Mesendoderm (in vitro differentiated cells): ENCODE measurements at regions not wholly inside any gene's neighbourhood (a gene's known extent, or its start where the extent isn't known, plus 50 kb on each side); places are given as distances from the start of the nearest gene placed in this dataset.

Experiments used
- DNase-seq: peaks from one replicate; pipeline ENCODE4 v3.0.0; 2013
- H2AK5ac ChIP-seq: 2 replicates; pipeline ENCODE4 v1.6.1; 2013; ENCODE audit warnings: low read length, inconsistent platforms
- H2BK120ac ChIP-seq: 2 replicates; pipeline ENCODE4 v1.6.1; 2013; ENCODE audit warnings: low read depth, mild to moderate bottlenecking, low read length, moderate library complexity, mixed read lengths
- H2BK15ac ChIP-seq: replicated peaks from 2 replicates; pipeline ENCODE4 v1.6.1; 2013; ENCODE audit warnings: low read depth, mild to moderate bottlenecking, moderate library complexity
- H2BK5ac ChIP-seq: 2 replicates; pipeline ENCODE4 v1.6.1; 2013; ENCODE audit warnings: low read length, inconsistent platforms
- H3K18ac ChIP-seq: 2 replicates; pipeline ENCODE4 v1.6.1; 2013; ENCODE audit warnings: mild to moderate bottlenecking, low read length, mixed read lengths
- H3K23ac ChIP-seq: one replicate; pipeline ENCODE4 v1.6.1; 2013; ENCODE audit warnings: low read length
- H3K27ac ChIP-seq: 2 replicates; pipeline ENCODE4 v1.5.1; 2013; ENCODE audit warnings: low read depth, mild to moderate bottlenecking, inconsistent platforms, low read length, moderate library complexity
- H3K27me3 ChIP-seq: 2 replicates; pipeline ENCODE4 v1.6.1; 2013; ENCODE audit warnings: low read length, control low read depth, mild to moderate bottlenecking, inconsistent platforms; ENCODE audit not compliant: insufficient read depth, poor library complexity
- H3K36me3 ChIP-seq: 2 replicates; pipeline ENCODE4 v1.6.1; 2013; ENCODE audit warnings: low read length, inconsistent platforms; ENCODE audit not compliant: control insufficient read depth, insufficient read depth
- H3K4ac ChIP-seq: one replicate; pipeline ENCODE4 v1.6.1; 2013; ENCODE audit warnings: low read depth, mild to moderate bottlenecking, low read length, moderate library complexity
- H3K4me1 ChIP-seq: 2 replicates; pipeline ENCODE4 v1.6.1; 2013; ENCODE audit warnings: low read depth, low read length, inconsistent platforms; ENCODE audit not compliant: control insufficient read depth
- H3K4me2 ChIP-seq: 2 replicates; pipeline ENCODE4 v1.6.1; 2013; ENCODE audit warnings: low read length
- H3K4me3 ChIP-seq: 2 replicates; pipeline ENCODE4 v1.5.1; 2013; ENCODE audit warnings: mild to moderate bottlenecking, low read length
- H3K56ac ChIP-seq: one replicate; pipeline ENCODE4 v1.6.1; 2013; ENCODE audit warnings: low read length
- H3K79me1 ChIP-seq: 2 replicates; pipeline ENCODE4 v1.6.1; 2013; ENCODE audit warnings: low read length, inconsistent platforms
- H3K79me2 ChIP-seq: 2 replicates; pipeline ENCODE4 v1.6.1; 2013; ENCODE audit warnings: mild to moderate bottlenecking, low read length; ENCODE audit not compliant: control insufficient read depth, insufficient read depth
- H3K9ac ChIP-seq: 2 replicates; pipeline ENCODE4 v1.6.1; 2013; ENCODE audit warnings: low read length, inconsistent platforms
- H4K5ac ChIP-seq: one replicate; pipeline ENCODE4 v1.6.1; 2013; ENCODE audit warnings: low read length
- H4K8ac ChIP-seq: one replicate; pipeline ENCODE4 v1.6.1; 2013; ENCODE audit warnings: low read depth, mild to moderate bottlenecking, control low read depth, low read length, moderate library complexity
- WGBS: extraction: QIAGEN DNeasy Blood & Tissue Kit; methylation state at CpG from one replicate; pipeline ENCODE4 v1.1.7; 2013; ENCODE audit warnings: low lambda C conversion rate, missing lambda C conversion rate; ENCODE audit not compliant: insufficient coverage; ENCODE audit errors: extremely low coverage; 5-methylcytosine and 5-hydroxymethylcytosine counted together

DNA sequence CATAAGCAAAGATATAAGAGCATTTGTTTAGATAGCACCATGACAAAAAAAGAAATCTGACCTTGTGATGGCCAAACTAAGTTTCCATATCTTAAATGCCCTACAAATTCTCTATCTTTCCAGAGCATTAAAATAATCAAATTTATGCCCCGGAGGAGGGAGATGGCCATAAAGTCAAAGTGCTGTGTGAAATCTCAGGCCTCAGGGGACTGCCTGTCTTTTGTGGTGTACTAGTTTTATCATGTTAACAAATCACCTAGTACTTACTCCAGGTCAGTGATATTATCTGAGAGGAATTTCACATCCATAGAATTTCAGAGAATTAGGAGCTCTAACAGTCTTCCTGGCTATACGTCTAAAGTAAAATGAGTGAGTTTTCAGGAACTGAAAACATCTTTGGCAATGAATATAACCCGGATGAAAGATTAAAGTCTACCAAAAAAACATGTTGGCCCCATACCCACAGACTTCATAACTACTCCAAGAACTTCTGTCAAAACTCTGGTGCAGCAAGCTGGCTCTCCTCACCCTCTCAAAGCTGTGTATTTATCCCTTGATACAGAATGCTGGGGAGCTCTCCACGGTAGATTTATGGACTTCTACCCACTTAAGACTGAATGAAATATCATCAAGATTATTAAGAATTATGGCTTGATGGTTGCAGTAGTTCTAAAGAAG is 682.8 kb downstream of the SORCS1 start:
- Histone ChIP-seq H3K4me1 (peaks cover 1% of the 10 kb centered on the region), H2BK5ac (no peak overlapping the region), H3K4me2 (no peak overlapping the region), H4K5ac (no peak overlapping the region), H3K4ac (no peak overlapping the region), H3K18ac (no peak overlapping the region), H3K27ac (no peak overlapping the region), H3K56ac (no peak overlapping the region), H3K23ac (no peak overlapping the region), H3K79me1 (no peaks in the 10 kb centered on the region), H4K8ac (no peak overlapping the region), H3K79me2 (no peaks in the 10 kb centered on the region), H2BK15ac (no peak overlapping the region), H2BK120ac (no peak overlapping the region), H3K27me3 (no peaks in the 10 kb centered on the region), H3K4me3 (no peak overlapping the region), H3K36me3 (no peaks in the 10 kb centered on the region), H3K9ac (no peak overlapping the region), H2AK5ac (no peak overlapping the region)
- WGBS, result no CpG with 5 or more reads among the region's 4 CpGs
- DNase-seq, result peak; percentile 44

DNA sequence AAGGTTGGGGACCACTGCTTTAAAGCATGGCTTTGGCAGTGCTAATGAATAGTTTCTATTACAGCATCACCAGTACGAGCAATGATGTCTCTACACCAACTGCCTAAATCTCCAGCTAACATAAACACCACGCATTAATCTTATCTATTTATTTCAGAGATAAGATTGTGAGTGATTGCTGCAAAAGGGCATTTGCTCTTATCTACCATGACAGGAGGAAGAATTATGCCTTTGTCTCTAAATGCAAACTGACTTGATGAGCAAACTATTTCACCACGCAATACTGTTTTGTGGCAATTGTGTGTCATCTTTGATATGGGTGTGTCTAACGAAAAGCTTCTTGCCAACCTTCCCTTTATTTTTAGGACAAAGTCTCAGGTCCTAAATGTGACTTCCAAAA is 684.9 kb downstream of the SORCS1 start:
- H3K4ac ChIP-seq, result no peak overlapping the region
- H2BK15ac ChIP-seq, result no peak overlapping the region
- H3K79me2 ChIP-seq, result no peaks in the 10 kb centered on the region
- no peak overlapping the region for H3K9ac ChIP-seq
- no peak overlapping the region for H3K23ac ChIP-seq
- H3K4me2 ChIP-seq, result no peak overlapping the region
- H2BK5ac ChIP-seq, result no peak overlapping the region
- WGBS, result no CpG with 5 or more reads among the region's 4 CpGs
- H3K36me3 ChIP-seq, result no peaks in the 10 kb centered on the region
- no peak overlapping the region for H2BK120ac ChIP-seq
- no peak overlapping the region for H3K4me3 ChIP-seq
- no peaks in the 10 kb centered on the region for H3K79me1 ChIP-seq
- no peak overlapping the region for H3K56ac ChIP-seq
- H4K8ac ChIP-seq, result no peak overlapping the region
- no peak overlapping the region for H2AK5ac ChIP-seq
- H3K18ac ChIP-seq, result no peak overlapping the region
- DNase-seq, result peak; percentile 83
- H3K4me1 ChIP-seq, result peaks cover 1% of the 10 kb centered on the region
- no peak overlapping the region for H3K27ac ChIP-seq
- no peak overlapping the region for H4K5ac ChIP-seq
- H3K27me3 ChIP-seq, result no peaks in the 10 kb centered on the region

DNA sequence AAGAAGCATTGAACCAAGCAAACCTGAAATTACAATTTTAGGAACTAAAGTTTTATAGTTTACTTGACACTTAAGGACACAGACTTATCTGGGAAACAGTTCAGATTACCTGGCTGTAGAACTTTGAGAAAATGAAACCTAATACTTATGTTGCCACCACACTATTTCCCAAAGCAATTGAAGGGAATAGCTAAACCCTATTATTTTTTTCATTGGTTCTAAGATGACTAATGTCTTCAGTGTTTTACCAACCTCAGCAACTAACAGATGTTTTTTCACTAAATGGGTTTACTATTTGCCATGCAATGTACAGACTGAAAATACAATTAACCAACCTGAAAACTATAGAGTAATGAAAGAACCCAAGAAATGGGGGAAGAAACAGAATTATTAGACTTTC is 689.6 kb downstream of the SORCS1 start:
- H3K79me2 ChIP-seq, result no peaks in the 10 kb centered on the region
- no peak overlapping the region for H3K27ac ChIP-seq
- no peak overlapping the region for H3K56ac ChIP-seq
- H4K5ac ChIP-seq, result no peak overlapping the region
- H2BK120ac ChIP-seq, result no peak overlapping the region
- no peak overlapping the region for H2BK5ac ChIP-seq
- no peak overlapping the region for H4K8ac ChIP-seq
- no peaks in the 10 kb centered on the region for H3K4me1 ChIP-seq
- H3K79me1 ChIP-seq, result no peaks in the 10 kb centered on the region
- no peaks in the 10 kb centered on the region for H3K36me3 ChIP-seq
- no peak overlapping the region for H3K4me3 ChIP-seq
- no peak for DNase-seq
- no peak overlapping the region for H3K9ac ChIP-seq
- H2AK5ac ChIP-seq, result no peak overlapping the region
- H2BK15ac ChIP-seq, result no peak overlapping the region
- no peaks in the 10 kb centered on the region for H3K27me3 ChIP-seq
- no peak overlapping the region for H3K18ac ChIP-seq
- H3K23ac ChIP-seq, result no peak overlapping the region
- H3K4ac ChIP-seq, result no peak overlapping the region
- H3K4me2 ChIP-seq, result no peak overlapping the region

DNA sequence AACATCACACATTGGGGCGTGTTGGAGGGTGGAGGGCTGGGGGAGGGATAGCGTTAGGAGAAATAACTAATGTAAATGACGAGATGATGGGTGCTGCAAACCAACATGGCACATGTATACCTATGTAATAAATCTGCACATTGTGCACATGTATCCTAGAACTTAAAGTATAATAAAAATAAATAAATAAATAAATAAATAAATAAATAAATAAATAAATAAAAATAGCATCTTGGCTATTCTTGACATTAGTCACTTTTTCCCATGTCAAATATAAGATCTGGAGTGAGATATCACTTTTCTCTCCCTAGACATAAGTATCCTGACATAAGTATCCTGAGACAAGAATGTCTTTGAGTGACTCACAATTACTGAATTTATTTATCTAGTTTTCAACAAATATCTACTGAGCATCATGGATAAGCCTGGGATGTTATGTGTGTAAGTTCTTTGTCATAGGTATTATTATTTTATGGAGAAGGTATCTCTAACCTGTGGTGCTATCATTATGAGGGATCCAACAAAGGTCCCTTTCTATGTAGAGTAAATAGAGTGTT is 691.3 kb downstream of the SORCS1 start:
- no peak overlapping the region for H3K56ac ChIP-seq
- no peak overlapping the region for H2BK15ac ChIP-seq
- H2BK5ac ChIP-seq, result no peak overlapping the region
- H3K36me3 ChIP-seq, result no peaks in the 10 kb centered on the region
- H3K79me2 ChIP-seq, result no peaks in the 10 kb centered on the region
- DNase-seq, result no peak
- H3K4me3 ChIP-seq, result no peak overlapping the region
- no peaks in the 10 kb centered on the region for H3K79me1 ChIP-seq
- H3K4me1 ChIP-seq, result no peaks in the 10 kb centered on the region
- no peaks in the 10 kb centered on the region for H3K27me3 ChIP-seq
- no peak overlapping the region for H3K4me2 ChIP-seq
- H3K23ac ChIP-seq, result no peak overlapping the region
- no peak overlapping the region for H4K5ac ChIP-seq
- no peak overlapping the region for H4K8ac ChIP-seq
- H2AK5ac ChIP-seq, result no peak overlapping the region
- H2BK120ac ChIP-seq, result no peak overlapping the region
- whole genome bisulfite sequencing, result no CpG with 5 or more reads among the region's 3 CpGs
- no peak overlapping the region for H3K9ac ChIP-seq
- H3K18ac ChIP-seq, result no peak overlapping the region
- H3K27ac ChIP-seq, result no peak overlapping the region
- no peak overlapping the region for H3K4ac ChIP-seq

DNA sequence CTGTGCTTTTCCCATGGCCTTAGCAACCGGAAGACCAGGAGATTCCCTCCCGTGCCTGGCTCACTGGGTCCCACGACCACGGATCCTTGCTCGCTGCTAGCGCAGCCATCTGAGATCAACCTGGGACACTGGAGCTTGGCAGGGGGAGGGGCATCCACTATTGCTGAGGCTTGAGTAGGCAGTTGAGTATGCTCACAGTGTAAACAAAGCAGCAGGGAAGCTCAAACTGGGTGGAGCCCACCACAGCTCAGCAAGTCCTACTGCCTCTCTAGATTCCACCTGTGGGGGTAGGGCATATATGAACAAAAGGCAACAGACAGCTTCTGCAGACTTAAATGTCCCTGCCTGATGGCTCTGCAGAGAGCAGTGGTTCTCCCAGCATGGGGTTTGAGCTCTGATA is 697.0 kb downstream of the SORCS1 start:
- Histone ChIP-seq H3K79me2 (no peaks in the 10 kb centered on the region), H2AK5ac (no peak overlapping the region), H3K56ac (peak overlapping the region; percentile 69), H3K23ac (no peak overlapping the region), H2BK15ac (no peak overlapping the region), H3K4me1 (no peaks in the 10 kb centered on the region), H3K4ac (no peak overlapping the region), H3K18ac (no peak overlapping the region), H3K4me2 (no peak overlapping the region), H2BK120ac (no peak overlapping the region), H3K36me3 (no peaks in the 10 kb centered on the region), H3K9ac (no peak overlapping the region), H4K8ac (no peak overlapping the region), H4K5ac (no peak overlapping the region), H3K79me1 (no peaks in the 10 kb centered on the region), H3K27ac (no peak overlapping the region), H3K27me3 (no peaks in the 10 kb centered on the region), H2BK5ac (peak overlapping the region; percentile 62), H3K4me3 (no peak overlapping the region)
- DNase-seq, result peak; percentile 90
- no CpG with 5 or more reads among the region's 6 CpGs for WGBS

DNA sequence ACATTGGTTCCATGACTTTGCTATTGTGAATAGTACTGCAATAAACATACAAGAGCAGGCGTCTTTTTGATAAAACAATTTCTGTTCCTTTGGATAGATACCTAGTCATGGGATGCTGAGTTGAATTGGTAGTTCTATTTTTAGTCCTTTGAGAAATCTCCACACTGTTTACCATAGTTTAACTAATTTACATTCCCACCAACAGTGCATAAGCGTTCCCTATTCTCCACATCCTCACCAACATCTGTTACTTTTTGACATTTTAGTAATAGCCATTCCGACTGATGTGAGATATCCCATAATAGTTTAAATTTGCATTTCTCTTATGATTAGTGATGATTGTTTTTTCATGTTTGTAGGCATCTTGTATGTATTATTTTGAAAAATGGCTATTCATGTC is 707.0 kb downstream of the SORCS1 start:
- Histone ChIP-seq H3K9ac (no peak overlapping the region), H3K56ac (no peak overlapping the region), H3K4ac (no peak overlapping the region), H3K79me2 (no peaks in the 10 kb centered on the region), H4K8ac (no peak overlapping the region), H2BK15ac (no peak overlapping the region), H3K4me3 (no peak overlapping the region), H2AK5ac (no peak overlapping the region), H3K27ac (no peak overlapping the region), H2BK5ac (no peak overlapping the region), H3K36me3 (no peaks in the 10 kb centered on the region), H3K27me3 (no peaks in the 10 kb centered on the region), H3K4me1 (no peaks in the 10 kb centered on the region), H3K18ac (no peak overlapping the region), H2BK120ac (no peak overlapping the region), H4K5ac (no peak overlapping the region), H3K23ac (no peak overlapping the region), H3K4me2 (no peak overlapping the region), H3K79me1 (no peaks in the 10 kb centered on the region)
- WGBS, result no CpG with 5 or more reads among the region's 3 CpGs
- DNase-seq, result no peak
